ENCODE measurements at regions not wholly inside any gene's neighbourhood (a gene's known extent, or its start where the extent isn't known, plus 50 kb on each side); places are given as distances from the start of the nearest gene placed in this dataset.
"Not testable (repeated sequence)": the region's sequence is repeated elsewhere in the genome, so short reads cannot be mapped to it uniquely, and the experiment has no call there.

- peak; percentile 90 for DNase-seq
These were observed 325.8 kb downstream of the FAT3 start for GRCh38 chr11:92550411-92550810.

- DNase-seq = no peak
These were observed 326.3 kb downstream of the FAT3 start for GRCh38 chr11:92550871-92551270.

GRCh38 chr11:92552942-92553341 is 328.3 kb downstream of the FAT3 start:
- peak; percentile 12 for DNase-seq

- no peak for DNase-seq
These were observed 330.1 kb downstream of the FAT3 start for GRCh38 chr11:92554688-92555087.

GRCh38 chr11:92556431-92556830 is 331.8 kb downstream of the FAT3 start:
- DNase-seq = no peak

GRCh38 chr11:92557879-92558278 is 333.3 kb downstream of the FAT3 start:
- DNase-seq = no peak

- peak; percentile 86 for DNase-seq
These were observed 333.7 kb downstream of the FAT3 start for GRCh38 chr11:92558323-92558722.

GRCh38 chr11:92569726-92570125 is 345.1 kb downstream of the FAT3 start:
- DNase-seq = no peak

GRCh38 chr11:92572559-92572958 is 347.9 kb downstream of the FAT3 start:
- no peak for DNase-seq

GRCh38 chr11:92576315-92576714 is 351.7 kb downstream of the FAT3 start:
- no peak for DNase-seq

GRCh38 chr11:92580908-92581307 is 356.3 kb downstream of the FAT3 start:
- DNase-seq = no peak

- DNase-seq = no peak
These were observed 363.8 kb downstream of the FAT3 start for GRCh38 chr11:92588393-92588792.

GRCh38 chr11:92589512-92589911 is 364.9 kb downstream of the FAT3 start:
- DNase-seq = no peak

- no peak for DNase-seq
These were observed 366.9 kb downstream of the FAT3 start for GRCh38 chr11:92591521-92591920.

GRCh38 chr11:92594251-92594650 is 369.6 kb downstream of the FAT3 start:
- DNase-seq = no peak

- no peak for DNase-seq
These were observed 370.4 kb downstream of the FAT3 start for GRCh38 chr11:92595052-92595451.

GRCh38 chr11:92596596-92597317 is 372.1 kb downstream of the FAT3 start:
- no peak for DNase-seq

GRCh38 chr11:92601048-92601447 is 368.4 kb upstream of the MTNR1B start:
- no peak for DNase-seq

GRCh38 chr11:92605667-92606066 is 363.8 kb upstream of the MTNR1B start:
- no peak for DNase-seq

- DNase-seq = no peak
These were observed 361.3 kb upstream of the MTNR1B start for GRCh38 chr11:92607969-92608722.

GRCh38 chr11:92611157-92611556 is 358.3 kb upstream of the MTNR1B start:
- DNase-seq = no peak

GRCh38 chr11:92618020-92618419 is 351.4 kb upstream of the MTNR1B start:
- DNase-seq = not testable (repeated sequence)

GRCh38 chr11:92623055-92623454 is 346.4 kb upstream of the MTNR1B start:
- no peak for DNase-seq

GRCh38 chr11:92625894-92626293 is 343.6 kb upstream of the MTNR1B start:
- no peak for DNase-seq

- no peak for DNase-seq
These were observed 342.8 kb upstream of the MTNR1B start for GRCh38 chr11:92626624-92627023.
